GM12878 (cell line): ENCODE measurements at regions not wholly inside any gene's neighbourhood (a gene's known extent, or its start where the extent isn't known, plus 50 kb on each side); places are given as distances from the start of the nearest gene placed in this dataset.

Experiments
- ATAC-seq: fragments of 200-7000 bp; cut with Tn5 transposase; 3 replicates; pipeline ENCODE4 v1.9.1; 2020; ENCODE audit warnings: mild to moderate bottlenecking, moderate library complexity
- BruUV-seq: library from RNA; stranded (reverse); fragments of 400-500 nt; replicated peaks from 2 replicates; lab custom pipeline; 2021; lab: Mats Ljungman, UMichigan
- CTCF ChIA-PET: fragments of 300-600 bp; sonication (Branson Sonifier 250); formaldehyde crosslinking; extraction: SDS; loops from one replicate; lab custom pipeline; 2021; ENCODE audit warnings: inconsistent platforms; lab: Yijun Ruan, JAX
- POLR2A ChIA-PET: fragments of 350-600 bp; formaldehyde crosslinking; extraction: SDS; loops from one replicate; lab custom pipeline; 2021; ENCODE audit warnings: inconsistent platforms; lab: Charles Lee
- RAD21 ChIA-PET: fragments of 300-600 bp; sonication (Branson Sonifier 250); formaldehyde crosslinking; loops from one replicate; lab custom pipeline; 2023; ENCODE audit warnings: antibody characterized with exemption; ENCODE audit not compliant: unreplicated experiment; lab: Charles Lee
- SMC1A ChIA-PET: fragments of 300-600 bp; sonication (Branson Sonifier 250); formaldehyde crosslinking; loops from one replicate; lab custom pipeline; 2023; ENCODE audit not compliant: unreplicated experiment, uncharacterized antibody; lab: Charles Lee
- DNase-seq: peaks from one replicate; pipeline ENCODE4 v3.0.0-alpha.2; 2011; ENCODE audit warnings: low read depth, low spot score
- FAIRE-seq: peaks from 3 replicates; lab custom pipeline; 2011; peaks lifted over from hg19 to GRCh38; lab: Jason Lieb, UNC
- H2AFZ ChIP-seq: 2 replicates; pipeline ENCODE4 v1.6.0; 2011; ENCODE audit warnings: low read depth, low read length, control low read depth; ENCODE audit not compliant: control insufficient read depth
- H3K27ac ChIP-seq: 2 replicates; pipeline ENCODE4 v1.5.1; 2011; ENCODE audit warnings: control low read depth; ENCODE audit not compliant: control insufficient read depth, insufficient read depth
- H3K27me3 ChIP-seq, 2 experiments: replicated peaks in 1 of 2; 2 replicates each; pipeline versions ENCODE4 v1.6.0 to v1.6.1; 2011; ENCODE audit warnings: low read length in 1 of 2; ENCODE audit not compliant: control insufficient read depth in 2 of 2, insufficient read depth in 2 of 2
- H3K36me3 ChIP-seq, 2 experiments: 2 replicates each; pipeline ENCODE4 v1.5.1; 2011; ENCODE audit warnings: low read length in 1 of 2; ENCODE audit not compliant: control insufficient read depth in 2 of 2, insufficient read depth in 2 of 2
- H3K4me1 ChIP-seq: 2 replicates; pipeline ENCODE4 v1.6.1; 2011; ENCODE audit warnings: mild to moderate bottlenecking, low read length, moderate library complexity, mixed read lengths; ENCODE audit not compliant: control insufficient read depth, insufficient read depth
- H3K4me2 ChIP-seq: 2 replicates; pipeline ENCODE4 v1.6.0; 2011; ENCODE audit warnings: control low read depth; ENCODE audit not compliant: control insufficient read depth, insufficient read depth
- H3K4me3 ChIP-seq: fragments of 200-600 bp; sonication (generic); 2 replicates; pipeline ENCODE4 v1.5.1; 2016
- H3K79me2 ChIP-seq: 2 replicates; pipeline ENCODE4 v1.6.0; 2011; ENCODE audit warnings: low read length; ENCODE audit not compliant: control insufficient read depth, insufficient read depth
- H3K9ac ChIP-seq: 2 replicates; pipeline ENCODE4 v1.8.0; 2011; ENCODE audit warnings: low read length, control low read depth, mixed read lengths; ENCODE audit not compliant: control insufficient read depth, insufficient read depth
- H3K9me3 ChIP-seq: replicated peaks from 3 replicates; pipeline ENCODE4 v1.5.1; 2011; ENCODE audit warnings: mild to moderate bottlenecking, low read length; ENCODE audit not compliant: control insufficient read depth, insufficient read depth
- H4K20me1 ChIP-seq: 2 replicates; pipeline ENCODE4 v1.6.0; 2011; ENCODE audit not compliant: control insufficient read depth, insufficient read depth
- BACH1 ChIP-seq: fragments of 450-650 bp; IDR thresholded peaks from 2 replicates; pipeline ENCODE4 v1.6.1; 2017; ENCODE audit warnings: mild to moderate bottlenecking, borderline replicate concordance
- CBFB ChIP-seq: IDR thresholded peaks from 2 replicates; pipeline ENCODE4 v1.6.1; 2016; ENCODE audit warnings: antibody characterized with exemption, low read depth
- CBX3 ChIP-seq: fragments of 200-600 bp; sonication (generic); IDR thresholded peaks from 2 replicates; pipeline ENCODE4 v1.6.1; 2016; ENCODE audit warnings: low read depth, borderline replicate concordance
- CHD4 ChIP-seq: fragments of 200-600 bp; sonication (generic); IDR thresholded peaks from 2 replicates; pipeline ENCODE4 v1.6.1; 2016; ENCODE audit warnings: mild to moderate bottlenecking
- CTCF ChIP-seq, 3 experiments: IDR thresholded peaks in 2 of 3; conservative IDR thresholded peaks in 1 of 3; 2 replicates each; pipeline ENCODE4 v1.5.1; 2011; ENCODE audit warnings: low read depth in 3 of 3, low read length in 3 of 3, mild to moderate bottlenecking in 3 of 3, control low read depth in 2 of 3, moderate library complexity in 2 of 3, inconsistent platforms in 1 of 3, mixed read lengths in 1 of 3; ENCODE audit not compliant: control insufficient read depth in 2 of 3, insufficient read depth in 1 of 3; ENCODE audit errors: extremely low read depth in 1 of 3
- ETV6 ChIP-seq, 2 experiments: fragments of 450-650 bp in 1 of 2; IDR thresholded peaks in 1 of 2; conservative IDR thresholded peaks in 1 of 2; 2 replicates each; pipeline ENCODE4 v1.6.1; 2014; ENCODE audit warnings: antibody characterized with exemption in 1 of 2, borderline replicate concordance in 1 of 2, low read depth in 1 of 2, mild to moderate bottlenecking in 1 of 2, moderate library complexity in 1 of 2
- HCFC1 ChIP-seq: fragments of 150-350 bp; IDR thresholded peaks from 2 replicates; pipeline ENCODE4 v1.6.1; 2014; ENCODE audit warnings: low read length
- NR2C1 ChIP-seq: fragments of 450-650 bp; IDR thresholded peaks from 2 replicates; pipeline ENCODE4 v1.6.1; 2017; ENCODE audit warnings: antibody characterized with exemption, mild to moderate bottlenecking, moderate library complexity
- RAD51 ChIP-seq: fragments of 450-650 bp; IDR thresholded peaks from 2 replicates; pipeline ENCODE4 v1.6.1; 2016; ENCODE audit warnings: moderate library complexity, mild to moderate bottlenecking, inconsistent platforms
- RELB ChIP-seq: fragments of 450-650 bp; IDR thresholded peaks from 2 replicates; pipeline ENCODE4 v1.6.1; 2017; ENCODE audit warnings: low read depth, mild to moderate bottlenecking, moderate library complexity
- SMAD1 ChIP-seq: fragments of 450-650 bp; IDR thresholded peaks from 2 replicates; pipeline ENCODE4 v1.6.1; 2018; ENCODE audit warnings: mild to moderate bottlenecking, low read depth; ENCODE audit not compliant: partially characterized antibody
- SPI1 ChIP-seq: IDR thresholded peaks from 2 replicates; pipeline ENCODE4 v1.6.1; 2011; ENCODE audit warnings: low read depth, mild to moderate bottlenecking, low read length, moderate library complexity, borderline replicate concordance; ENCODE audit not compliant: insufficient read depth
- TAF1 ChIP-seq: IDR thresholded peaks from 2 replicates; pipeline ENCODE4 v1.6.1; 2011; ENCODE audit warnings: mild to moderate bottlenecking, low read depth, low read length, borderline replicate concordance
- TCF3 ChIP-seq: IDR thresholded peaks from 2 replicates; pipeline ENCODE4 v1.6.1; 2012; ENCODE audit warnings: low read depth, mild to moderate bottlenecking, low read length, borderline replicate concordance; ENCODE audit not compliant: insufficient read depth
- USF1 ChIP-seq: IDR thresholded peaks from 2 replicates; pipeline ENCODE4 v1.6.1; 2011; ENCODE audit warnings: borderline replicate concordance, low read depth, mild to moderate bottlenecking, moderate library complexity, mixed read lengths, low read length; ENCODE audit not compliant: insufficient read depth; ENCODE audit errors: extremely low read length
- ZBTB4 ChIP-seq: fragments of 450-650 bp; formaldehyde crosslinking; IDR thresholded peaks from 2 replicates; pipeline ENCODE4 v1.4.0; 2022; ENCODE audit warnings: mild to moderate bottlenecking, moderate library complexity
- ZNF384 ChIP-seq: IDR thresholded peaks from 2 replicates; pipeline ENCODE4 v1.6.1; 2012; ENCODE audit warnings: low read depth, mild to moderate bottlenecking, low read length, improper control_type of control experiment, borderline replicate concordance
- WGBS: methylation state at CpG from one replicate; pipeline ENCODE4 v1.1.6; 2016; ENCODE audit warnings: low lambda C conversion rate; ENCODE audit not compliant: insufficient replicate concordance, insufficient coverage; ENCODE audit errors: missing lambda C conversion rate; 5-methylcytosine and 5-hydroxymethylcytosine counted together
- in situ Hi-C: fragments of 300-500 bp; cut with MboI; formaldehyde crosslinking; loops from 9 replicates; pipeline ENCODE4 v1.14.3; 2018; ENCODE audit warnings: mixed read lengths
- intact Hi-C: fragments of 100-400 bp; cut with micrococcal nuclease; formaldehyde crosslinking; loops from one replicate; pipeline ENCODE4 v1.14.2; 2022; ENCODE audit not compliant: unreplicated experiment

GRCh38 chr20:60900618-60901017, 351.4 kb upstream of the CDH4 start:
- Histone ChIP-seq H3K27ac (no peak overlapping the region), H2AFZ (no peak overlapping the region), H3K4me3 (no peak overlapping the region), H3K4me1 (no peaks in the 10 kb centered on the region), H3K9ac (no peak overlapping the region), H3K36me3 (no peaks in the 10 kb centered on the region), H3K27me3 (no peaks in the 10 kb centered on the region), H3K79me2 (no peaks in the 10 kb centered on the region), H3K9me3 (no peaks in the 10 kb centered on the region; the same call in 2 of the 3 replicates), H3K4me2 (no peak overlapping the region), H4K20me1 (no peaks in the 10 kb centered on the region)
- BruUV-seq = no TSS peak
- in situ Hi-C loops (no loop called here), intact Hi-C loops (no loop called here)
- DNase-seq (no peak), FAIRE-seq (no peak), ATAC-seq (no peak)
- ChIA-PET RAD21 (no interaction called here), CTCF (no interaction called here), SMC1A (no interaction called here), POLR2A (no interaction called here)
- WGBS = 0% methylated on average over 4 of the region's 5 CpGs
- TF ChIP-seq CTCF (IDR thresholded peaks at IDR 0.05 in 2 of 3, conservative IDR thresholded peaks at IDR 0.05 in 1 of 3; ENCODE audit: control insufficient read depth in 2 of 3, extremely low read depth in 1 of 3, insufficient read depth in 1 of 3, low read depth in 3 of 3, low read length in 3 of 3) (no peak), CBX3 (no peak), ZNF384 (no peak), HCFC1 (no peak), ETV6 (conservative IDR thresholded peaks at IDR 0.05 in 1 of 2, IDR thresholded peaks at IDR 0.05 in 1 of 2; ENCODE audit: borderline replicate concordance in 1 of 2, low read depth in 1 of 2) (no peak), BACH1 (no peak), ZBTB4 (CRISPR knock-in tag) (no peak), CBFB (no peak), NR2C1 (no peak), TCF3 (no peak), RELB (no peak), USF1 (no peak), SMAD1 (no peak), SPI1 (no peak), RAD51 (no peak), TAF1 (no peak), CHD4 (no peak)
